Fibroblast of mammary gland (primary cell): ENCODE measurements at regions not wholly inside any gene's neighbourhood (a gene's known extent, or its start where the extent isn't known, plus 50 kb on each side); places are given as distances from the start of the nearest gene placed in this dataset.

ENCODE experiments used
- DNase-seq: peaks from one replicate; pipeline ENCODE4 v3.0.0-alpha.2; 2010; ENCODE audit warnings: low read depth
- H3K4me3 ChIP-seq: 2 replicates; pipeline ENCODE4 v1.5.1; 2011; ENCODE audit warnings: low read depth, mild to moderate bottlenecking, low read length, moderate library complexity; ENCODE audit not compliant: control insufficient read depth
- TF ChIP-seq, protein P1 (sequence below): conservative IDR thresholded peaks from 2 replicates; pipeline ENCODE4 v1.5.1; 2011; ENCODE audit warnings: low read depth, low read length, inconsistent platforms; ENCODE audit not compliant: control insufficient read depth, insufficient read depth

DNA sequence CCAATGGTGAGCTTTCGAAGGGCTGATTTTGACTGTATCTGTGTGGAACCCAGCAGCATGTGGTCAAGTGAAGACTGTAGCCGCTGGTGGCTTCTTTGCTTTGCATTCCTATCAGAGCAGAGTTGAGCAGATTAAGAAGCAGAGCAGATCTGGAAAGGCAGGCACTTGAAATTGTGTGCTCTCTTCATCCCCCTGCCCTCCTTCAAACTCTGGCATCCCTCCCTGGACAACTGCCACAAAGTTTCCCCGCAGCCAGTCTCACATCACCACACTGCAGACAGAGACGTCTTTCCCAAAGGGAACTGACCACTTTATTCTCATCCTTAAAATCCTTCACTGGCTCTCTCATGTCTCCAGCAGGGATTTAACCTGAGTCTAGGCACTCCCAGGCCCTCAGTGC, 237.1 kb upstream of the DYNLRB2 start:
- no peak for DNase-seq
- no peak overlapping the region for H3K4me3 ChIP-seq
- TF ChIP-seq, protein P1, sequence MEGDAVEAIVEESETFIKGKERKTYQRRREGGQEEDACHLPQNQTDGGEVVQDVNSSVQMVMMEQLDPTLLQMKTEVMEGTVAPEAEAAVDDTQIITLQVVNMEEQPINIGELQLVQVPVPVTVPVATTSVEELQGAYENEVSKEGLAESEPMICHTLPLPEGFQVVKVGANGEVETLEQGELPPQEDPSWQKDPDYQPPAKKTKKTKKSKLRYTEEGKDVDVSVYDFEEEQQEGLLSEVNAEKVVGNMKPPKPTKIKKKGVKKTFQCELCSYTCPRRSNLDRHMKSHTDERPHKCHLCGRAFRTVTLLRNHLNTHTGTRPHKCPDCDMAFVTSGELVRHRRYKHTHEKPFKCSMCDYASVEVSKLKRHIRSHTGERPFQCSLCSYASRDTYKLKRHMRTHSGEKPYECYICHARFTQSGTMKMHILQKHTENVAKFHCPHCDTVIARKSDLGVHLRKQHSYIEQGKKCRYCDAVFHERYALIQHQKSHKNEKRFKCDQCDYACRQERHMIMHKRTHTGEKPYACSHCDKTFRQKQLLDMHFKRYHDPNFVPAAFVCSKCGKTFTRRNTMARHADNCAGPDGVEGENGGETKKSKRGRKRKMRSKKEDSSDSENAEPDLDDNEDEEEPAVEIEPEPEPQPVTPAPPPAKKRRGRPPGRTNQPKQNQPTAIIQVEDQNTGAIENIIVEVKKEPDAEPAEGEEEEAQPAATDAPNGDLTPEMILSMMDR: no peak

DNA sequence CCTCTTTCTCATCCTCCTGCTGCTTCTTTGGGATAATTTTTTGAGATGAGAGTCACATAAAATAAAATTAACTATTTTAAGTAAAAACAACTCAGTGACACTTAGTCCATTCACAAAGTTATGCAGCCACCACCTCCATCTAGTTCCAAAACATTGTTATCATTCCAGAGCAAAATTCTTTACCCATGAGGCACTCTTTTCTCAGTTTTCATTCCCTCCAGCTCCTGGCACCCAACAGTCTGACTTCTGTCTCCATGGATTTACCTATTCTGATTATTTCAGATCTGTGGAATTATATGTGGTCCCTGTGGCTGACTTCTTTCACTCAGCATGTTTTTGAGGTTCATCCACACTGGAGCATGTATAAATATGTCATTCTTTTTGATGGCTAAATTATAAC, 239.9 kb upstream of the DYNLRB2 start:
- TF ChIP-seq, protein P1: no peak
- no peak for DNase-seq
- no peak overlapping the region for H3K4me3 ChIP-seq

DNA sequence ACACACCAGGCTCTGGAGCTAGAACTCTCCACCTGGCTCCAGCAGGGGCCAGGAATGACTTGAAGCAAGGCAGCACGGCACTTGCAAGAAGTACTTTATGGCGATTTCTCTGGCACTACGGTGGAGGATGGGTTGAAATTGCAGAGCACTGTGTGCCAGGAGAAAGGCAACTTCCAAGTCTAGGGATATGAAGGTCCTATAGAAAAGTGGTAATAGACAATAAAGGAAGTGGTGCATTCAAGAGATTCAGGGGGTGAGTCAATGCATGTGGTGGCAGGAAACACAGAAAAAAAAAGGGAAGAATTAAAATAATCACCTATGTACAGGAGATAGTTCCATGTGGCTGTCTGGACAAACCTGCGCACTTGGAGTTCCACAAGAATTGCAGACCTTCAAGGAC, 240.3 kb upstream of the DYNLRB2 start:
- no peak for DNase-seq
- TF ChIP-seq, protein P1: no peak
- H3K4me3 ChIP-seq: no peak overlapping the region

DNA sequence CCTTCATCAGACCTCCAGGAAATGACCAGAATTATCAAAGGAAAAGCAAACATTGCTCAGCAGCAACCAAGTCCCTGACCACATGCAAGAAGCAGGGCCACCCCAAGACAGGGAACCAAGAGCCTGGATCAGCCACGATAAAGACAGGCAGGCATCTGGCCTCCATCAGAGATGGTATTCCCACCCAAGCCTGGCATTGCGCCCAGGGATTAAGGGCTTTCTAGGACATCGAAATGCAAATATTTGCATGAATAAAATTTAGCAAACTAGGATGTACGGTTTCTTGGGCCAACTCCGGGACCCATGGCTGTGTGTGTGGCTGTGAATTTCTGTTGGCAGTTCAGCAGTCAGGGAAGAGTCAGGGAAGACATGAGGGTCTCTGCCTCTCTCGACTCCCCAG, 241.4 kb upstream of the DYNLRB2 start:
- no peak for DNase-seq
- H3K4me3 ChIP-seq: no peak overlapping the region
- TF ChIP-seq, protein P1: no peak

DNA sequence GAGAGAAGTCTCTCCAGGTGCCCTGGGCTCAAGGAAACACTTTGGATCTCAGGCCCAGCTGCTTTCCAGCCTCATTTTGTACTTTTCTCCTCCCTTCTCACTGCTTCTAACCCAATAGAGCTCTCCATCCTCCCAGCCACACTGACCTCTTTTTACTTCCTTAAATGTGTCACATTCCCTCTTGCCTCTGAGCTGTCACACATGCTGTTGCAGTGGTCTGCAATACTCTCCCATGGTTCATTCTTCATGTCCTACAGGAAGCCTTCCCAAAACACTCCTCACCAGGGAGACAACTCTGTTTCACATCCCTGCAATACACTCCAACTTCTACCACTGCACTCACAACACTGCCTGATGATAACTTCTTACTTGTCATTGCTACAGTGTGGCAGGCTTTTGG, 242.1 kb upstream of the DYNLRB2 start:
- DNase-seq: no peak
- TF ChIP-seq, protein P1: no peak
- H3K4me3 ChIP-seq: no peak overlapping the region

DNA sequence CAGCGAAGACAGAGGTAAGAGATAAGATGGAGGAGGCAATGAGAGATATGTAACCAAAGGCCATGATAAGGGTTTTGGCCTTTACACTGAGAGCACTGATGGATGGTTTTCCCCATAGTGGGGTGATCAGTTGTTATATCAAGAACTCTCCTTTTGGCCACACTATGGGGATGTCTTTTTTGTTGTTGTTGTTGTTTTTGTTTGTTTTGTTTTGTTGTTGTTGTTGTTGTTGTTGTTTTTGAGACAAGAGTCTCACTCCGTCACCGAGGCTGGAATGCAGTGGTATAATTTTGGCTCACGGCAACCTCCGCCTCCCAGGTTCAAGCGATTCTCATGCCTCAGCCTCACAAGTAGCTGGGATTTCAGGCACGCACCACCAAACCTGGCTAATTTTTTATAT, 244.8 kb upstream of the DYNLRB2 start:
- DNase-seq: no peak
- H3K4me3 ChIP-seq: no peak overlapping the region
- TF ChIP-seq, protein P1: no peak

DNA sequence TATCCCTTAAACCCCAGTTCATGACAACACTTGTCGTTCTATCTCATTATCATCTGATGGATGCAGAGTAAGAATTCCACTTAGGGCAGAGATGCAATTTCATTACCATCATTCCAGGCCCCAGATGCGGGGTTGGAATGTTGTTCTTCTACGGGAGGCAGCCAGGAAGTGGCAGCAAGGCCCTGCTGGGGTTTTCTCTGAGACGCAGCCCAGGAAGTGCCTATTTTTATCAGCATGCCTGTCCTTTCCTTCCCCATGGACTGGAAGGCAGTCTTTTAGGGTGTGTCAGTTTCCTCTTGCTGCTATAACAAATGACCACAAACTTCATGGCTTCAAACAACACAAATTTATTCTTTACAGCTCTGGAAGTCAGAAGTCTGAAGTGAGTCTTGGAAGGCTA, 246.6 kb upstream of the DYNLRB2 start:
- DNase-seq: no peak
- TF ChIP-seq, protein P1: no peak
- no peak overlapping the region for H3K4me3 ChIP-seq
